ENCODE measurements at regions not wholly inside any gene's neighbourhood (a gene's known extent, or its start where the extent isn't known, plus 50 kb on each side); places are given as distances from the start of the nearest gene placed in this dataset.

DNA sequence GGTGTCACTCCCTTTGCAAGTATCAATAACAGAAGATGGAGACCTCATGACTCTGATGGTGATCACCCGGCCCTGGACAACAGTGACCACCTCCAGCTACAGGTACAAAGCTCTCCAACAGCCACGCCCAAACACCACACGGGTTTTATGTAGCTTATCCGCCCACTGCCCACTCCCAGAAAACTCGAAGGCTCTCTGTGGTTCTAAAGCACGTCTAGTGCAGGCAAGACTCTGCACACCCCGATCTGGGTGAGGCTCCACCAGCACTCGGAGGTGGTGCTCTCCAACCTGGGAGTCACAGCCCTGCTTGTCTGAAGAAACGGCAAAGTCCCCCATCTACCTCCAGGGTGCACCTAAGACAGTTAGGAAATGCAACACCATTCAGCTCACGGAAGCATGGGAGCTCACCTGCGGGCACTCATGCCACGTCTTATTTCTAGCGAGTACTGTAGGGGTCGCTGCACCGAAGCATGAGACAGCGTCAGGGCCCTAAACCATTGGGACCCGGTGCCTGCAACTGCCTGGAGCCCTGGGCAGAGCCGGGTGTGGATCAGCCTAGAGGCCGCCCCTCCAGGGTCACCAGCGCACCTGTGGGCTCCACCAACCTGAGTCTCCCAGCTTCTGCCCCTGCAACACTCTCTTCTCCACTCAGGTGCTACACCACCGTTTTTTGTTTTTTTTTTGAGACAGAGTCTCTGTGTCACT lies 58.1 kb upstream of the ZNF354A start:
- DNase-seq (ENCODE audit: low read depth, low spot score) = no peak
- TF ChIP-seq, protein P1, sequence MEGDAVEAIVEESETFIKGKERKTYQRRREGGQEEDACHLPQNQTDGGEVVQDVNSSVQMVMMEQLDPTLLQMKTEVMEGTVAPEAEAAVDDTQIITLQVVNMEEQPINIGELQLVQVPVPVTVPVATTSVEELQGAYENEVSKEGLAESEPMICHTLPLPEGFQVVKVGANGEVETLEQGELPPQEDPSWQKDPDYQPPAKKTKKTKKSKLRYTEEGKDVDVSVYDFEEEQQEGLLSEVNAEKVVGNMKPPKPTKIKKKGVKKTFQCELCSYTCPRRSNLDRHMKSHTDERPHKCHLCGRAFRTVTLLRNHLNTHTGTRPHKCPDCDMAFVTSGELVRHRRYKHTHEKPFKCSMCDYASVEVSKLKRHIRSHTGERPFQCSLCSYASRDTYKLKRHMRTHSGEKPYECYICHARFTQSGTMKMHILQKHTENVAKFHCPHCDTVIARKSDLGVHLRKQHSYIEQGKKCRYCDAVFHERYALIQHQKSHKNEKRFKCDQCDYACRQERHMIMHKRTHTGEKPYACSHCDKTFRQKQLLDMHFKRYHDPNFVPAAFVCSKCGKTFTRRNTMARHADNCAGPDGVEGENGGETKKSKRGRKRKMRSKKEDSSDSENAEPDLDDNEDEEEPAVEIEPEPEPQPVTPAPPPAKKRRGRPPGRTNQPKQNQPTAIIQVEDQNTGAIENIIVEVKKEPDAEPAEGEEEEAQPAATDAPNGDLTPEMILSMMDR (IDR thresholded peaks at IDR 0.05) = no peak
- no peak for TF ChIP-seq TCF7L2 (IDR thresholded peaks at IDR 0.05; ENCODE audit: low read depth, low read length)
- TF ChIP-seq POLR2AphosphoS5 (IDR thresholded peaks at IDR 0.05; ENCODE audit: low read depth, low read length) = no peak
- no peak for TF ChIP-seq SIN3A (IDR thresholded peaks at IDR 0.05; ENCODE audit: borderline replicate concordance, insufficient read depth, low read depth, low read length)
- TF ChIP-seq, protein P2, sequence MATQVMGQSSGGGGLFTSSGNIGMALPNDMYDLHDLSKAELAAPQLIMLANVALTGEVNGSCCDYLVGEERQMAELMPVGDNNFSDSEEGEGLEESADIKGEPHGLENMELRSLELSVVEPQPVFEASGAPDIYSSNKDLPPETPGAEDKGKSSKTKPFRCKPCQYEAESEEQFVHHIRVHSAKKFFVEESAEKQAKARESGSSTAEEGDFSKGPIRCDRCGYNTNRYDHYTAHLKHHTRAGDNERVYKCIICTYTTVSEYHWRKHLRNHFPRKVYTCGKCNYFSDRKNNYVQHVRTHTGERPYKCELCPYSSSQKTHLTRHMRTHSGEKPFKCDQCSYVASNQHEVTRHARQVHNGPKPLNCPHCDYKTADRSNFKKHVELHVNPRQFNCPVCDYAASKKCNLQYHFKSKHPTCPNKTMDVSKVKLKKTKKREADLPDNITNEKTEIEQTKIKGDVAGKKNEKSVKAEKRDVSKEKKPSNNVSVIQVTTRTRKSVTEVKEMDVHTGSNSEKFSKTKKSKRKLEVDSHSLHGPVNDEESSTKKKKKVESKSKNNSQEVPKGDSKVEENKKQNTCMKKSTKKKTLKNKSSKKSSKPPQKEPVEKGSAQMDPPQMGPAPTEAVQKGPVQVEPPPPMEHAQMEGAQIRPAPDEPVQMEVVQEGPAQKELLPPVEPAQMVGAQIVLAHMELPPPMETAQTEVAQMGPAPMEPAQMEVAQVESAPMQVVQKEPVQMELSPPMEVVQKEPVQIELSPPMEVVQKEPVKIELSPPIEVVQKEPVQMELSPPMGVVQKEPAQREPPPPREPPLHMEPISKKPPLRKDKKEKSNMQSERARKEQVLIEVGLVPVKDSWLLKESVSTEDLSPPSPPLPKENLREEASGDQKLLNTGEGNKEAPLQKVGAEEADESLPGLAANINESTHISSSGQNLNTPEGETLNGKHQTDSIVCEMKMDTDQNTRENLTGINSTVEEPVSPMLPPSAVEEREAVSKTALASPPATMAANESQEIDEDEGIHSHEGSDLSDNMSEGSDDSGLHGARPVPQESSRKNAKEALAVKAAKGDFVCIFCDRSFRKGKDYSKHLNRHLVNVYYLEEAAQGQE (IDR thresholded peaks at IDR 0.05; ENCODE audit: insufficient read depth in 1 of 2, low read depth in 2 of 2, low read length in 1 of 2) = no peak
- no peaks in the 10 kb centered on the region for H3K9me3 ChIP-seq (ENCODE audit: control insufficient read depth, insufficient read depth, low read depth, low read length)
- intact Hi-C loops (cut with micrococcal nuclease; ENCODE audit: unreplicated experiment) (no loop called here), in situ Hi-C loops (cut with HindIII; ENCODE audit: low pct_unique_long_range_greater_than_20kb, low sequenced_read_pairs) (no loop called here)
- no TSS peak for BruUV-seq (replicated peaks)
- H3K27me3 ChIP-seq (ENCODE audit: control insufficient read depth, insufficient read depth, low read length) = no peaks in the 10 kb centered on the region
- peak overlapping the region; percentile 77; the same call in 1 of the 2 replicates for H3K27ac ChIP-seq (ENCODE audit: low read length)
- H3K36me3 ChIP-seq (ENCODE audit: control insufficient read depth, insufficient read depth, low read length) = no peaks in the 10 kb centered on the region
- H3K4me1 ChIP-seq (ENCODE audit: control insufficient read depth, insufficient read depth, low read length) = peaks cover 28% of the 10 kb centered on the region
- POLR2A ChIA-PET = no interaction called here
- no peak for ATAC-seq
- CTCF ChIA-PET = interaction anchor here (1.8 kb wide), 1 partner anchor 58 kb away, joined by 7 read pairs; the partner anchor contains the start of gene ZNF354A
- no peak overlapping the region for H3K4me3 ChIP-seq (ENCODE audit: low read depth in 2 of 2, low read length in 2 of 2)

DNA sequence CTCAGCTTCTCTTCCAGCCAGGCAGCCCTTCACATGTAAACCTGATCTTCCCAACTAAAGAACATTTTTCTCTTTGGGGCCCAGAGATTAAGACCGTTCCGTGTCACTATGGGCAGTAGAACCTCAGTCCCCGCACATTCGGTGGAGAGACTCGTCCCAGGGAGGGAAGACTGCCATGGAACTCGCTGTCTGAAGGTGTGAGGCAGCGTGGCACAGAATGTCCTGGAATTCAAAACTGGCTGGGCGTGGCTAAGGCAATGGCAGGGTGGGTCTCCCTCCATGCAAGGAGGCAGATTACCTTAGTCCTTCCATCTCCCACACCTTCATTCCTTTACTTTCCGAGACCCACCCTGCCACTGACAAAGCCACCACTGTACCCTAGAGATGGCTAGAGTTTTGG lies 57.4 kb upstream of the ZNF354A start:
- H3K36me3 ChIP-seq (ENCODE audit: control insufficient read depth, insufficient read depth, low read length) = no peaks in the 10 kb centered on the region
- H3K4me3 ChIP-seq (ENCODE audit: low read depth in 2 of 2, low read length in 2 of 2) = no peak overlapping the region
- no peak for DNase-seq (ENCODE audit: low read depth, low spot score)
- CTCF ChIA-PET = interaction anchor here (1.8 kb wide), 1 partner anchor 57 kb away, joined by 7 read pairs; the partner anchor contains the start of gene ZNF354A
- TF ChIP-seq POLR2AphosphoS5 (IDR thresholded peaks at IDR 0.05; ENCODE audit: low read depth, low read length) = no peak
- TF ChIP-seq, protein P1 (IDR thresholded peaks at IDR 0.05) = no peak
- TF ChIP-seq, protein P2 (IDR thresholded peaks at IDR 0.05; ENCODE audit: insufficient read depth in 1 of 2, low read depth in 2 of 2, low read length in 1 of 2) = no peak
- no peak for TF ChIP-seq TCF7L2 (IDR thresholded peaks at IDR 0.05; ENCODE audit: low read depth, low read length)
- TF ChIP-seq SIN3A (IDR thresholded peaks at IDR 0.05; ENCODE audit: borderline replicate concordance, insufficient read depth, low read depth, low read length) = no peak
- no TSS peak for BruUV-seq (replicated peaks)
- no peaks in the 10 kb centered on the region for H3K9me3 ChIP-seq (ENCODE audit: control insufficient read depth, insufficient read depth, low read depth, low read length)
- H3K27ac ChIP-seq (ENCODE audit: low read length) = peak overlapping the region; percentile 77
- POLR2A ChIA-PET = no interaction called here
- intact Hi-C loops (cut with micrococcal nuclease; ENCODE audit: unreplicated experiment) (no loop called here), in situ Hi-C loops (cut with HindIII; ENCODE audit: low pct_unique_long_range_greater_than_20kb, low sequenced_read_pairs) (no loop called here)
- ATAC-seq = no peak
- H3K4me1 ChIP-seq (ENCODE audit: control insufficient read depth, insufficient read depth, low read length) = peaks cover 28% of the 10 kb centered on the region
- no peaks in the 10 kb centered on the region for H3K27me3 ChIP-seq (ENCODE audit: control insufficient read depth, insufficient read depth, low read length)
